Endothelial cell of umbilical vein (primary cell): ENCODE measurements at regions not wholly inside any gene's neighbourhood (a gene's known extent, or its start where the extent isn't known, plus 50 kb on each side); places are given as distances from the start of the nearest gene placed in this dataset.

Experiments
- BruUV-seq: library from RNA; stranded (reverse); fragments of 400-500 nt; replicated peaks from 2 replicates; lab custom pipeline; 2021; lab: Mats Ljungman, UMichigan
- CTCF ChIA-PET: fragments of 300-600, 350-600 bp; sonication (Branson Sonifier 250); formaldehyde crosslinking; loops from one replicate; lab custom pipeline; 2021; ENCODE audit warnings: antibody characterized with exemption, inconsistent platforms; lab: Charles Lee
- POLR2A ChIA-PET: fragments of 300-600, 350-600 bp; sonication (Branson Sonifier 250); formaldehyde crosslinking; loops from one replicate; lab custom pipeline; 2021; ENCODE audit warnings: antibody characterized with exemption, inconsistent platforms; lab: Charles Lee
- DNase-seq: peaks from one replicate; pipeline ENCODE4 v3.0.0-alpha.2; 2011; ENCODE audit warnings: low read depth, low spot score
- FAIRE-seq: peaks from 2 replicates; lab custom pipeline; 2011; peaks lifted over from hg19 to GRCh38; lab: Jason Lieb, UNC
- H2AFZ ChIP-seq: 2 replicates; pipeline ENCODE4 v1.6.0; 2012; ENCODE audit warnings: low read depth, low read length, control low read depth, inconsistent platforms
- H3K27ac ChIP-seq: 2 replicates; pipeline ENCODE4 v1.5.1; 2011; ENCODE audit warnings: low read depth, mild to moderate bottlenecking, control low read depth, low read length, moderate library complexity; ENCODE audit not compliant: insufficient read depth
- H3K27me3 ChIP-seq, 2 experiments: 2 replicates each; pipeline versions ENCODE4 v1.6.0 to v1.6.1; 2011; ENCODE audit warnings: low read length in 2 of 2, mixed read lengths in 1 of 2; ENCODE audit not compliant: control insufficient read depth in 2 of 2, insufficient read depth in 2 of 2
- H3K36me3 ChIP-seq, 2 experiments: 2 replicates in 1 of 2; 3 replicates in 1 of 2; pipeline ENCODE4 v1.5.1; 2011; ENCODE audit warnings: low read length in 2 of 2, mild to moderate bottlenecking in 1 of 2, moderate library complexity in 1 of 2; ENCODE audit not compliant: control insufficient read depth in 2 of 2, insufficient read depth in 2 of 2; ENCODE audit errors: extremely low read depth in 1 of 2
- H3K4me1 ChIP-seq: 3 replicates; pipeline ENCODE4 v1.5.1; 2011; ENCODE audit warnings: mild to moderate bottlenecking, low read length; ENCODE audit not compliant: control insufficient read depth, insufficient read depth; ENCODE audit errors: extremely low read depth
- H3K4me2 ChIP-seq: 2 replicates; pipeline ENCODE4 v1.6.1; 2011; ENCODE audit warnings: low read length, control low read depth, mixed read lengths; ENCODE audit not compliant: insufficient read depth
- H3K4me3 ChIP-seq, 3 experiments: fragments of 200-600 bp in 1 of 3; sonication (generic), shearing (Covaris generic) in 1 of 3; replicated peaks in 1 of 3; 2 replicates each; pipeline ENCODE4 v1.5.1; 2011 to 2016; ENCODE audit warnings: control low read depth in 3 of 3, low read length in 3 of 3, mild to moderate bottlenecking in 2 of 3, inconsistent platforms in 1 of 3, low read depth in 1 of 3, moderate library complexity in 1 of 3; ENCODE audit not compliant: insufficient read depth in 1 of 3
- H3K79me2 ChIP-seq: 2 replicates; pipeline ENCODE4 v1.6.0; 2012; ENCODE audit warnings: low read length, inconsistent platforms; ENCODE audit not compliant: control insufficient read depth, insufficient read depth
- H3K9ac ChIP-seq: replicated peaks from 2 replicates; pipeline ENCODE3; 2011; ENCODE audit warnings: low read length, control low read depth; ENCODE audit not compliant: insufficient read depth; ENCODE audit errors: extremely low read depth
- H3K9me1 ChIP-seq: replicated peaks from 3 replicates; pipeline ENCODE4 v1.6.0; 2011; ENCODE audit warnings: mild to moderate bottlenecking, low read length; ENCODE audit not compliant: control insufficient read depth, insufficient read depth; ENCODE audit errors: extremely low read depth
- H3K9me3 ChIP-seq: replicated peaks from 2 replicates; pipeline ENCODE4 v1.5.1; 2012; ENCODE audit warnings: low read length, inconsistent platforms; ENCODE audit not compliant: control insufficient read depth, insufficient read depth
- H4K20me1 ChIP-seq: replicated peaks from 2 replicates; pipeline ENCODE3; 2011; ENCODE audit warnings: mild to moderate bottlenecking, low read length; ENCODE audit not compliant: control insufficient read depth, insufficient read depth; ENCODE audit errors: extremely low read depth
- CTCF ChIP-seq, 2 donors: IDR thresholded peaks; 1 replicate in 1 of 2; 2 replicates in 1 of 2; pipeline ENCODE4 v1.5.1; 2011; ENCODE audit warnings: low read length in 2 of 2, mild to moderate bottlenecking in 2 of 2, moderate library complexity in 2 of 2, control low read depth in 1 of 2, inconsistent platforms in 1 of 2, low read depth in 1 of 2; ENCODE audit not compliant: insufficient read depth in 1 of 2; ENCODE audit errors: extremely low read depth in 1 of 2
- EZH2 ChIP-seq: IDR thresholded peaks from 2 replicates; pipeline ENCODE4 v1.6.1; 2012; ENCODE audit warnings: borderline replicate concordance, low read depth, mild to moderate bottlenecking, moderate library complexity, low read length, inconsistent platforms; ENCODE audit not compliant: severe bottlenecking
- FOS ChIP-seq: IDR thresholded peaks from 2 replicates; pipeline ENCODE4 v1.6.1; 2011; ENCODE audit warnings: mild to moderate bottlenecking, low read length, moderate library complexity, borderline replicate concordance; ENCODE audit not compliant: insufficient read depth
- GATA2 ChIP-seq: IDR thresholded peaks from 2 replicates; pipeline ENCODE4 v1.7.0; 2011; ENCODE audit warnings: low read depth, mild to moderate bottlenecking, moderate library complexity, mixed read lengths, low read length; ENCODE audit not compliant: insufficient read length, insufficient read depth
- JUN ChIP-seq: IDR thresholded peaks from 2 replicates; pipeline ENCODE4 v1.6.1; 2011; ENCODE audit warnings: borderline replicate concordance, low read depth; ENCODE audit not compliant: insufficient read length, insufficient read depth
- MAX ChIP-seq: IDR thresholded peaks from 2 replicates; pipeline ENCODE4 v1.6.1; 2011; ENCODE audit not compliant: insufficient read depth, insufficient read length
- MYC ChIP-seq: IDR thresholded peaks from one replicate; pipeline ENCODE4 v1.6.1; 2011; ENCODE audit warnings: mild to moderate bottlenecking, low read depth, low read length
- POLR2A ChIP-seq: IDR thresholded peaks from 2 replicates; pipeline ENCODE4 v1.6.1; 2012; ENCODE audit warnings: low read depth, mild to moderate bottlenecking, control low read depth, low read length
- POLR2AphosphoS5 ChIP-seq: IDR thresholded peaks from 2 replicates; pipeline ENCODE4 v1.6.1; 2012; ENCODE audit warnings: low read depth, mild to moderate bottlenecking, control low read depth, low read length, moderate library complexity; ENCODE audit not compliant: insufficient read depth
- dilution Hi-C: fragments of 300-500 bp; cut with MboI; formaldehyde crosslinking; loops from one replicate; pipeline ENCODE4 v1.15.0; 2019; ENCODE audit warnings: low sequenced_read_pairs; ENCODE audit not compliant: extremely low pct_ligation_motif_present
- intact Hi-C: fragments of 100-400 bp; cut with micrococcal nuclease; formaldehyde crosslinking; loops from one replicate; pipeline ENCODE4 v1.10.0; 2022

DNA sequence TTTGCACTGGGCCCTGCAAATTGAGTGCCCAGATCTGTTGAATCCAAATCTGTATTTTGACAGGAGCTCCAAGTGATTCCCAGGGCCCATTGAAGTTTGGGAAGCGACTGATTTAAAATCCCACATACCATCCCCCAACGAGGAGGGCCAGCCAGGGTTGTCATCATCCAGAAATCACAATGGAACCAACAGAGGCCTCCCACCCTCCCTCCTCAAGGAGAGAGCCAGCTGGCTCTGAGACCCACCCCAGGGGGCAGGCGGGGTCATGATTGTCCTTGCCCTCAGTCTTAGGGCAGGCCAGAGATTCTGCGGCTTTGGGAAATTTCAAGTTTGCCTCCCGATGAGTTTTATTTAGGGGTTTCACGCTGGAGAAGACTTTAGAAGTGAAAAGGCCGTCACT is 358.2 kb downstream of the MN1 start:
- Histone ChIP-seq H3K79me2 (no peaks in the 10 kb centered on the region), H2AFZ (no peak overlapping the region), H3K27ac (no peak overlapping the region), H3K9ac (no peak overlapping the region), H3K9me1 (no peaks in the 10 kb centered on the region), H3K27me3 (peaks cover 6% of the 10 kb centered on the region in 2 experiments), H4K20me1 (no peaks in the 10 kb centered on the region), H3K4me3 (no peak overlapping the region), H3K9me3 (no peaks in the 10 kb centered on the region), H3K36me3 (no peaks in the 10 kb centered on the region), H3K4me2 (no peak overlapping the region), H3K4me1 (no peaks in the 10 kb centered on the region)
- no peak for DNase-seq
- no peak for TF ChIP-seq EZH2
- TF ChIP-seq MYC = no peak
- TF ChIP-seq GATA2 = no peak
- no peak for TF ChIP-seq CTCF (IDR thresholded peaks at IDR 0.05; ENCODE audit: extremely low read depth in 1 of 2, insufficient read depth in 1 of 2, low read depth in 1 of 2, low read length in 2 of 2)
- TF ChIP-seq POLR2A = no peak
- no peak for TF ChIP-seq FOS
- no peak for TF ChIP-seq JUN
- TF ChIP-seq MAX = no peak
- no peak for TF ChIP-seq POLR2AphosphoS5
- ChIA-PET POLR2A (no interaction called here), CTCF (no interaction called here)
- intact Hi-C loops (no loop called here), dilution Hi-C loops (no loop called here)
- FAIRE-seq = no peak
- no TSS peak for BruUV-seq
